ENCODE measurements at regions not wholly inside any gene's neighbourhood (a gene's known extent, or its start where the extent isn't known, plus 50 kb on each side); places are given as distances from the start of the nearest gene placed in this dataset.

DNA sequence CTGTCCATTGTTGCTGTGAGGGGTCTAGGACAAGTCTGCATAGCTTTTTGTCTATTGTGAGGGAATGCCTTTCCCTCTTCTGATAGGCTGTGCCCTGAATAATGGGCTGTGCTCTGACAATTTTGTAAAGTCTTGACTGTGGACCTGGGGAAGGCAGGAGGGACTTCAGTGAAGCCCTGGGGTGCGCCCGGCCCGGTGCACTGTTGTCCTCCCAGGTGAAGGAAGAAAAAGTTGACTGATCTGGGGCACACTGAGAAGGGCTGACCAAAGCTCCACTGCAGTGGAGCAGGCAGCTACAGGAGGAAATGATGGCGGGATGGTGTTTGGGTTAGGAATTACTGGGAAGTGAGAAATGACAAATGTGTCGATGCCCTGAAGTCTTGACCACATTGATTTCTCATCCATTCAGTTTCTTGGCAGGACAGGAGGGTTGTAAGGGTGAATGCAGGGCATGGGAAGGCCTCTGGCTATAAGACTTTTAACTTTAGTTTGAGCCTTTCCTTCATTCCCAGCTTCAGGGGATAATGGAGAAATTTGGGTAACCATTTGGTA is 224.0 kb upstream of the CST7 start:
- no peak for DNase-seq (ENCODE audit: insufficient read length, low spot score)
- TF ChIP-seq, protein P1, sequence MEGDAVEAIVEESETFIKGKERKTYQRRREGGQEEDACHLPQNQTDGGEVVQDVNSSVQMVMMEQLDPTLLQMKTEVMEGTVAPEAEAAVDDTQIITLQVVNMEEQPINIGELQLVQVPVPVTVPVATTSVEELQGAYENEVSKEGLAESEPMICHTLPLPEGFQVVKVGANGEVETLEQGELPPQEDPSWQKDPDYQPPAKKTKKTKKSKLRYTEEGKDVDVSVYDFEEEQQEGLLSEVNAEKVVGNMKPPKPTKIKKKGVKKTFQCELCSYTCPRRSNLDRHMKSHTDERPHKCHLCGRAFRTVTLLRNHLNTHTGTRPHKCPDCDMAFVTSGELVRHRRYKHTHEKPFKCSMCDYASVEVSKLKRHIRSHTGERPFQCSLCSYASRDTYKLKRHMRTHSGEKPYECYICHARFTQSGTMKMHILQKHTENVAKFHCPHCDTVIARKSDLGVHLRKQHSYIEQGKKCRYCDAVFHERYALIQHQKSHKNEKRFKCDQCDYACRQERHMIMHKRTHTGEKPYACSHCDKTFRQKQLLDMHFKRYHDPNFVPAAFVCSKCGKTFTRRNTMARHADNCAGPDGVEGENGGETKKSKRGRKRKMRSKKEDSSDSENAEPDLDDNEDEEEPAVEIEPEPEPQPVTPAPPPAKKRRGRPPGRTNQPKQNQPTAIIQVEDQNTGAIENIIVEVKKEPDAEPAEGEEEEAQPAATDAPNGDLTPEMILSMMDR (IDR thresholded peaks at IDR 0.05; ENCODE audit: insufficient read depth, missing control alignments) = no peak
- FAIRE-seq = no peak

DNA sequence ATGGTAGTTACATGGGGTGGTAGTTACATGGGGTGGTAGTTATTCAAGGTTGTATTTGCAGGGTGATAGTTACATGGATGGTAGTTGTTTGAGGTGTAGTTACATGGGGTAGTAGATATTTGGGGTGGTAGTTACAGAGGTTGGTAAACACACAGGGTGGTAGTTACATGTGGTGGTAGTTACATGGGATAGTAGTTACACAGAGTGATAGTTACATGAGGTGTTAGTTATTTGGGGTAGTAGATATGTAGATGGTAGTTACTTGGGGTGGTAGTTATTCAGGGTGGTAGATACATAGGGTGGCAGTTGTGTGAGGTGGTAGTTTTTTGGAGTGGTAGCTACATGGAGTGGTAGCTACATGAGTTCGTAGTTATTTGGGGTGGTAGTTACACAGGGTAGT is 221.3 kb upstream of the CST7 start:
- FAIRE-seq = no peak
- no peak for DNase-seq (ENCODE audit: insufficient read length, low spot score)
- TF ChIP-seq, protein P1 (IDR thresholded peaks at IDR 0.05; ENCODE audit: insufficient read depth, missing control alignments) = no peak

DNA sequence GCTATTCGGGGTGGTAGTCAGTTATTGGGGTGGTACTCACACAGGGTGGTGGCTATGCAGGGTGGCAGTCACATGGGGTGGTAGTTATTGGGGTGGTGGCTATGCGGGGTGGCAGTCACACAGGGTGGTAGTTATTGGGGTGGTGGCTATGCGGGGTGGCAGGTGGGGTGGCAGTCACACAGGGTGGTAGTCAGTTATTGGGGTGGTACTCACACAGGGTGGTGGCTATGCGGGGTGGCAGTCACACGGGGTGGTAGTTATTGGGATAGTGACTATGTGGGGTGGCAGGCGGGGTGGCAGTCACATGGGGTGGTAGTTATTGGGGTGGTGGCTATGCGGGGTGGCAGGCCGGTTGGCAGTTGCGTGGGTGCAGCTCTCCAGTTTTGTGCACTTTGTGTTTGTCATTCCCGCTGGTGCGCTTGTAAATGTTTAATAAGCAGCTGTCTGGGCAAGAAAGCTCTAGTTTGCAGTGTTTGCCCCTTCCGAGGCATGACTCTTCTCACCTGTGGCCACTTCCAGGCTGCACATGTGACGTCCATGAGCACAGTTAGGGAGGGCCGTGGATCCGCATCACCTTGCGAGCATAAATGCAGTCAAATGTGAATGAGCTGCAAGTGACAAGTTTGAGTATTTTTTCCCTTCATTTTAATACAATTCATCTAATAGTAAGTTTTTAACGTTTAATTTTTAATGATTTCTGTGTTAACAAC is 219.0 kb upstream of the CST7 start:
- FAIRE-seq = no peak
- TF ChIP-seq, protein P1 (IDR thresholded peaks at IDR 0.05; ENCODE audit: insufficient read depth, missing control alignments) = no peak
- DNase-seq (ENCODE audit: insufficient read length, low spot score) = no peak

DNA sequence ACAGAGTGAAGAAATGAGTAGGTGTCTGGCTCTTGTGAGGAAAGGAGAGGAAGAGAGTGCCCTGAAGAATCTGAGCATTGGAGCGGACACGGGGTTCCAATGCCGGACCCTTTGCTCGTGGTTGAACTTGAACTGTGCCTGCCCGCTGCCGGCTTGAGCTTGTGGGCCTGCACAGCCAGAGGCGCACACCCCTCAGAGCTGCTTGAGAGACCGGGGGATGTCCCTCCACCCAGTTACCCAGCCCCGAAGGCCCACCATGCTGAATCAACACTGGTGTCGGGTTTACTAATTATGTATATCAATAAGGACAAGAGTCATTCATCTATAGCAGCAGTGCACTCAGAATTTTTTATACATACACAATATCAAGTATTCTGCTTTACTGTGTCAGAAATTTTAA is 218.3 kb upstream of the CST7 start:
- FAIRE-seq (no peak), DNase-seq (ENCODE audit: insufficient read length, low spot score) (no peak)
- TF ChIP-seq, protein P1 (IDR thresholded peaks at IDR 0.05; ENCODE audit: insufficient read depth, missing control alignments) = no peak

DNA sequence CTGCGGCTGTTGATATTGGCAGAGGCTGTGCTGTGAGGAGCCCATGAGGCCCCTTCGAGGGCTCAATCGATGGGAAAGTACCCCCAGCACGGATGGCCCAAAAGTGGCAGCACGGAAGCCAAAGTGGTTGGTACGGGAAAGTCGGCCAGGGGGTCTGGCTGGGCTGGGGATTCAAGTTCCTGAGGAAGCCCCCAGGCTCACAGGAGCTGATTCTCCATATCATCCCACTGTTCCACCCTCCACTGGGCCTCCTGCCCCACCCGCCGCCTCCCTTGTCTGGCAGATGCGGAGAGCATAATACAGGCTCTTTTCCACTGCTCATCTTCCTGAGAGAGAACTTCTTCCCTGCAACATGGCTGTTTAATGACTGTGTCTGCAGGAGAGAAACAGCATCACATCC is 217.8 kb upstream of the CST7 start:
- DNase-seq (ENCODE audit: insufficient read length, low spot score) = no peak
- FAIRE-seq = no peak

DNA sequence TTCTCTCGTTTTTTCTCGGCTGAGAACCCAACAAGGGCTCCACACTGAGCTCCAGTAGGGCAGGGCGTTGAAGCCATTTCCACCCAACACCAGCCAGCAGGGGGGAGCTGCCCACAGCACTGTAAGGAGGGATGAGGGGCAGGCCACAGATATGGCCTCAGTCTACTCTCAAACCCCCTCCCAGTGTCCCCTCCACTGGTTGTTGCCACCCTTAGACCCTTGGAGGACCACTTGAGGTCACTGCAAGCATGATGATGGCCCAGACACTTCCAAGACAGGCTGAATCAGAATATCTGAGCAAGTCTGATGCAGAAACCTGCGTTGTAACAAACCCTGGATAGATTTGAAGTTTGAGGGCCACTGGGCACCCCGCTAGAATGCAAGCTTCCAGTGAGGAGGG is 217.0 kb upstream of the CST7 start:
- TF ChIP-seq, protein P1 (IDR thresholded peaks at IDR 0.05; ENCODE audit: insufficient read depth, missing control alignments) = no peak
- DNase-seq (ENCODE audit: insufficient read length, low spot score) = no peak
- no peak for FAIRE-seq

More for the DNA sequence above, 217.8 kb upstream of the CST7 start:
- TF ChIP-seq, protein P1 (IDR thresholded peaks at IDR 0.05; ENCODE audit: insufficient read depth, missing control alignments) = no peak

DNA sequence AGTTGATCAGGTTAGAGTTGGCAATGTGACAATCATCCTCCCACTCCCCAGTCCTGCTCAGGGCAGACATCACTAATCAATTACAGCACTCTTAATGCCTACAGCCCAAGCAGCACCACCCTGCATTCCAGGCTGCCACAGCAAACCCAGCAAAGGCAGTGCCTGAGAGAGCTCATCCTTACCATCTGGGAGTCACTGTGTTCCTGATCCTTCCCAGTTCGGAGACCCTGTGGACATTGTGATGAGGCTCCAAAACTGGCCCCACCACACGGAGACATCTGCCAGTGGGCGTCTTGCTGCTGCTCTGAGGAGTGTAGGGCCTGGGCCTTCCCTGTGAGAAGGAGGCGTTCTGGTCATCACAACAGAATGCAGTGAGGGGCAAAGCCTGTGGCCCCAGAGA is 216.5 kb upstream of the CST7 start:
- no peak for DNase-seq (ENCODE audit: insufficient read length, low spot score)
- FAIRE-seq = no peak
- TF ChIP-seq, protein P1 (IDR thresholded peaks at IDR 0.05; ENCODE audit: insufficient read depth, missing control alignments) = no peak

Data from D721Med (cell line).